Testis (tissue), 2 donors: ENCODE measurements at regions not wholly inside any gene's neighbourhood (a gene's known extent, or its start where the extent isn't known, plus 50 kb on each side); places are given as distances from the start of the nearest gene placed in this dataset.

ENCODE experiments used
- CTCF ChIP-seq, 3 experiments: fragments of 450-650 bp in 2 of 3; fragments of 200-600 bp in 1 of 3; sonication (generic) in 1 of 3; IDR thresholded peaks; one replicate each; pipeline ENCODE4 v1.5.1; 2016 to 2019; ENCODE audit warnings: antibody characterized with exemption in 3 of 3, mild to moderate bottlenecking in 2 of 3, moderate library complexity in 1 of 3
- POLR2A ChIP-seq: fragments of 450-650 bp; IDR thresholded peaks from one replicate; pipeline ENCODE4 v1.6.1; 2017; ENCODE audit warnings: antibody characterized with exemption, mild to moderate bottlenecking, moderate library complexity

GRCh38 chr3:190208196-190208595, 87.5 kb upstream of the P3H2 start:
- TF ChIP-seq CTCF (IDR thresholded peaks at IDR 0.05) (no peak), POLR2A (no peak)
